Astrocyte (in vitro differentiated cells and primary cell): ENCODE measurements at regions not wholly inside any gene's neighbourhood (a gene's known extent, or its start where the extent isn't known, plus 50 kb on each side); places are given as distances from the start of the nearest gene placed in this dataset.

ENCODE experiments used
- CTCF ChIP-seq: IDR thresholded peaks from 2 replicates; pipeline ENCODE4 v1.5.1; 2011; ENCODE audit warnings: low read depth, mild to moderate bottlenecking, inconsistent platforms, low read length, moderate library complexity; ENCODE audit not compliant: insufficient read depth
- EZH2 ChIP-seq: IDR thresholded peaks from 2 replicates; pipeline ENCODE4 v1.6.1; 2012; ENCODE audit warnings: mild to moderate bottlenecking, low read length, inconsistent platforms; ENCODE audit not compliant: insufficient read depth

- TF ChIP-seq CTCF (no peak), EZH2 (no peak)
Observed at GRCh38 chr4:10205223-10205622, 88.6 kb upstream of the WDR1 start.
